ENCODE measurements at regions not wholly inside any gene's neighbourhood (a gene's known extent, or its start where the extent isn't known, plus 50 kb on each side); places are given as distances from the start of the nearest gene placed in this dataset.

- Mint-ChIP-seq H3K4me3 (no peak overlapping the region), H3K36me3 (ENCODE audit: insufficient read depth) (no peaks in the 10 kb centered on the region), H3K9me3 (peaks cover 4 to 8% of the 10 kb centered on the region in 2 donors), H3K27me3 (no peaks in the 10 kb centered on the region), H3K27ac (no peak overlapping the region), H3K4me1 (ENCODE audit: low read depth in 2 of 2) (no peaks in the 10 kb centered on the region)
- DNase-seq (no peak), ATAC-seq (replicated peaks) (no peak)
Measured at GRCh38 chr14:54121466-54122027, 164.9 kb upstream of the BMP4 start.

- ATAC-seq (replicated peaks) (no peak), DNase-seq (no peak)
- Mint-ChIP-seq H3K36me3 (ENCODE audit: insufficient read depth) (no peaks in the 10 kb centered on the region), H3K27me3 (no peaks in the 10 kb centered on the region), H3K9me3 (peaks cover 5 to 8% of the 10 kb centered on the region in 2 donors), H3K4me3 (no peak overlapping the region), H3K4me1 (ENCODE audit: low read depth in 2 of 2) (no peaks in the 10 kb centered on the region), H3K27ac (no peak overlapping the region)
Measured at GRCh38 chr14:54123841-54124240, 167.2 kb upstream of the BMP4 start.

- no peaks in the 10 kb centered on the region for H3K36me3 Mint-ChIP-seq (ENCODE audit: insufficient read depth)
- ATAC-seq (replicated peaks) (no peak), DNase-seq (no peak)
- H3K27ac Mint-ChIP-seq, result no peak overlapping the region
- H3K4me3 Mint-ChIP-seq, result no peak overlapping the region
- H3K27me3 Mint-ChIP-seq, result no peaks in the 10 kb centered on the region
- H3K9me3 Mint-ChIP-seq, result peaks cover 5 to 8% of the 10 kb centered on the region in 2 donors
- no peaks in the 10 kb centered on the region for H3K4me1 Mint-ChIP-seq (ENCODE audit: low read depth in 2 of 2)
Measured at GRCh38 chr14:54125109-54125508, 168.5 kb upstream of the BMP4 start.

GRCh38 chr14:54126947-54127346 lies 170.3 kb upstream of the BMP4 start:
- ATAC-seq (replicated peaks) (no peak), DNase-seq (no peak)
- no peak overlapping the region for H3K27ac Mint-ChIP-seq
- H3K9me3 Mint-ChIP-seq, result peaks cover 5 to 8% of the 10 kb centered on the region in 2 donors
- no peaks in the 10 kb centered on the region for H3K27me3 Mint-ChIP-seq
- no peaks in the 10 kb centered on the region for H3K36me3 Mint-ChIP-seq (ENCODE audit: insufficient read depth)
- H3K4me1 Mint-ChIP-seq (ENCODE audit: low read depth in 2 of 2), result no peaks in the 10 kb centered on the region
- no peak overlapping the region for H3K4me3 Mint-ChIP-seq

- Mint-ChIP-seq H3K4me3 (no peak overlapping the region), H3K27ac (no peak overlapping the region), H3K9me3 (peaks cover 5 to 8% of the 10 kb centered on the region in 2 donors), H3K27me3 (no peaks in the 10 kb centered on the region), H3K36me3 (ENCODE audit: insufficient read depth) (no peaks in the 10 kb centered on the region), H3K4me1 (ENCODE audit: low read depth in 2 of 2) (no peaks in the 10 kb centered on the region)
- no peak for ATAC-seq (replicated peaks)
- no peak for DNase-seq
Measured at GRCh38 chr14:54127526-54127925, 170.9 kb upstream of the BMP4 start.

DNA sequence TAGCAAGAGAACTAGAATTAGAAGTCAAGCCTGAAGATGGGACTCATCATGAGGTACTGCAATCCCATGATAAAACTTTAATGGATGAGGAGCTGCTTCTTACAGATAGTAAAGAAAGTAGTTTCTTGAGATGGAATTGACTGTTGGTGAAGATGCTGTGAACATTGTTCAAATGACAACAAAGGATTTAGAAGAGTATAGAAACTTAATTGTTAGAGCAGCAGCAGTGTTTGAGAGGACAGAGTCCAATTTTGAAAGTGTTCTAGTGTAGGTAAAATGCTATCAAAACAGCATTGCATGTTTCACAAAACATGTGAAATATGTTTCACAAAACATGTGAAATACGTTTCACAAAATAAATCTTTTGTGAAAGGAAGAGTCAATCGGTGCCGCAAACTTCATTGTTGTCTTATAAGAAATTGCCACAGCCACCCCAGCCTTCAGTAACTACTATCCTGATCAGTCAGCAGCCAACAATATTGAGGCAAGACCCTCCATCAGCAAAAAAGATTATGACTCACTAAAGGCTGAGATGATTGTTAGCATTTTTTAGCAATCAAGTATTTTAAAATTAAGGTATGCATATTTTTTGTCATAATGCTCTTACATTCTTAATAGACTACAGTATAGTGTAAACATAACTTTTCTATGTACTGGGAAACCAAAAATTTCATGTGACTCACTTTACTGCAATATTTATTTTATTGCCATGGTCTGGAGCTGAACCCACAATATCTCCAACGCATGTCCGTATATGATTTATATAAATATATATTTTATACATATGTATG lies 173.4 kb upstream of the BMP4 start:
- Mint-ChIP-seq H3K9me3 (peaks cover 0 to 2% of the 10 kb centered on the region in 2 donors), H3K27ac (no peak overlapping the region), H3K36me3 (ENCODE audit: insufficient read depth) (no peaks in the 10 kb centered on the region), H3K27me3 (no peaks in the 10 kb centered on the region), H3K4me1 (ENCODE audit: low read depth in 2 of 2) (no peaks in the 10 kb centered on the region), H3K4me3 (no peak overlapping the region)
- DNase-seq (no peak), ATAC-seq (replicated peaks) (no peak)

DNA sequence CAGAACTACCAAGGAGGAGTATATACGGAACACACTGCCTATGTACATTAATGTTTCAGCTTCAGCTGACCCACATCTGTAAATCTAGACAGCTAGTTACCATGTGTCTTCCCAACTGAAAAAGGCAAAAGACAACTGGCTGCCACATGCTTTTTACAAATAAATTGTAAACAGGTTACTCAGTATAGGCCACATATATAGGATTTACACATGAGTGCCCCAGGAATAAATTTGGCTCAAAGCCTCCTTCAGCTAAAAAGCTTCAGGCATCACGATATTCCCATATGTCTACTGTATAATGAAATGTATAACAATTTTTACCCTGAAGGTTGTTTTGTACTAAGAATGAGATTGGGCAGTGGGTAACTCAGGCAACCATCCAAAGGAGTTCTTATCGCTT lies 175.9 kb upstream of the BMP4 start:
- Mint-ChIP-seq H3K27me3 (no peaks in the 10 kb centered on the region), H3K9me3 (peaks cover 0 to 1% of the 10 kb centered on the region in 2 donors), H3K27ac (no peak overlapping the region), H3K4me1 (ENCODE audit: low read depth in 2 of 2) (no peaks in the 10 kb centered on the region), H3K36me3 (ENCODE audit: insufficient read depth) (no peaks in the 10 kb centered on the region), H3K4me3 (no peak overlapping the region)
- DNase-seq (no peak), ATAC-seq (replicated peaks) (no peak)

DNA sequence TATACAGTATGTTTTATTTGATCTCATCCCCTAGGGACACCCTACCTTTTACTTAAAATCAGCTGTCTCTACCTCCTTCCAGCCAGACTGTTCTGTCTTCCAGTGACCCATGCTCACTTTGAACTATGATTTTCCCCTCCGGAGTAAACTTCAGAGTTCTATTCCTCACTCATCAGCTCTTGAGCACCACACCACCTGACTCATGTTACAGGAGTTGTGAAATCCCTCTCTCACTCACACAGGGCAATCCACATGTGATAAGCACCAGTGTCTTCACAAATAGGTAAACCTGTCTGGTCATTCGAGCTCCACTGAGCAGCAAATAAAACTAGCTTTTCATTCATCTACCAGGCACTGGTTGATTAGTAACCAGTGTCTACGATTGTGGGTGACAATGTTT lies 177.3 kb upstream of the BMP4 start:
- H3K9me3 Mint-ChIP-seq, result peaks cover 0 to 1% of the 10 kb centered on the region in 2 donors

DNA sequence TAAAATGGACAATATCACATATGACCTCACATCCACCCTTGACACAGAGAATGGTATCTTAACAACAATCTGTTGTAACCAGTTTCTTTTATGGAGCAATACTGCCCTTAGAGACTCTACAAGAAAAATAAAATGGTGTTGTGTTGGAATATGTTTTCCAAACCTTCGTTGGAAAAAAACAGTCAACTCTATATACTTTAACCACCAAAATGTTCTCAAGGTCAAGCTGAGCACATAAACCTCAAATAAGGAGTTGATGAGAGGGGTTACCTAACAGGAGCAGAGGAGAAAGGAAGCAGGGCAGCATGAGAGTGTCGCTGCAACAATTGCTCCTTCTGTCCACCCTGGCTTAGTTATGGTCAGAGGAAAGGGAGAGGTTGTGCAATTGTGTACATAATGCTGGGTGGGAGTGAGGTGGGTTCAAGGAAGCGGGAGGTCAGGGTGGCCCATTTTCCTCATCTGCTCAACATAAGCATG lies 179.2 kb upstream of the BMP4 start:
- Mint-ChIP-seq H3K4me1 (ENCODE audit: low read depth in 2 of 2) (no peaks in the 10 kb centered on the region), H3K27me3 (peaks cover 5 to 9% of the 10 kb centered on the region in 2 donors), H3K27ac (no peak overlapping the region), H3K9me3 (peaks cover 0 to 1% of the 10 kb centered on the region in 2 donors), H3K4me3 (no peak overlapping the region), H3K36me3 (ENCODE audit: insufficient read depth) (no peaks in the 10 kb centered on the region)
- DNase-seq, result no peak
- no peak for ATAC-seq (replicated peaks)

More for the DNA sequence above, 177.3 kb upstream of the BMP4 start:
- H3K27me3 Mint-ChIP-seq, result peaks cover 0 to 9% of the 10 kb centered on the region in 2 donors
- no peak for ATAC-seq (replicated peaks)
- H3K4me1 Mint-ChIP-seq (ENCODE audit: low read depth in 2 of 2), result no peaks in the 10 kb centered on the region
- no peak overlapping the region for H3K27ac Mint-ChIP-seq
- no peak overlapping the region for H3K4me3 Mint-ChIP-seq
- no peak for DNase-seq
- no peaks in the 10 kb centered on the region for H3K36me3 Mint-ChIP-seq (ENCODE audit: insufficient read depth)

- H3K27me3 Mint-ChIP-seq, result peaks cover 5 to 9% of the 10 kb centered on the region in 2 donors
- H3K4me3 Mint-ChIP-seq, result no peak overlapping the region
- DNase-seq (no peak), ATAC-seq (replicated peaks) (no peak)
- H3K36me3 Mint-ChIP-seq (ENCODE audit: insufficient read depth), result no peaks in the 10 kb centered on the region
- H3K27ac Mint-ChIP-seq, result no peak overlapping the region
- no peaks in the 10 kb centered on the region for H3K4me1 Mint-ChIP-seq (ENCODE audit: low read depth in 2 of 2)
- peaks cover 0 to 1% of the 10 kb centered on the region in 2 donors for H3K9me3 Mint-ChIP-seq
Measured at GRCh38 chr14:54136894-54137613, 180.4 kb upstream of the BMP4 start.

DNA sequence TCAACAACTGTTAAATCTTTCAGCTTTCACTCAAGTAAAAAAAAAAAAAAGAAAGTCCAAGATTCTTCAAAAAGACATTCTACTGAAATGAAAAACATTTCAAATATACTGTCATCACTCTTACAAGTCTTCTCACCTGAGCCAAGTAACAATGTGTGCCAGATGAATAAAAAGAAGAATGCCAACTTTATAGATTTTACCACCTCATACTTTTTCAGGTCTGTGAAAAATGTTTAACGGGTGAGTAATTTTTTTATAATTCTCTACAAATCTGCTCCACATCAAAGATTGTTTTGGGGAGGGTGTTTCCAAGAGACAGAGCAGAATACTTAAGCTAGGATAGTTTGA lies 181.0 kb upstream of the BMP4 start:
- no peaks in the 10 kb centered on the region for H3K36me3 Mint-ChIP-seq (ENCODE audit: insufficient read depth)
- H3K4me1 Mint-ChIP-seq (ENCODE audit: low read depth in 2 of 2), result no peaks in the 10 kb centered on the region
- no peak overlapping the region for H3K27ac Mint-ChIP-seq
- peaks cover 0 to 1% of the 10 kb centered on the region in 2 donors for H3K9me3 Mint-ChIP-seq
- no peak overlapping the region for H3K4me3 Mint-ChIP-seq
- no peak for DNase-seq
- H3K27me3 Mint-ChIP-seq, result peaks cover 5 to 13% of the 10 kb centered on the region in 2 donors
- no peak for ATAC-seq (replicated peaks)

- H3K36me3 Mint-ChIP-seq (ENCODE audit: insufficient read depth), result no peaks in the 10 kb centered on the region
- peaks cover 5 to 17% of the 10 kb centered on the region in 2 donors for H3K27me3 Mint-ChIP-seq
- no peaks in the 10 kb centered on the region for H3K4me1 Mint-ChIP-seq (ENCODE audit: low read depth in 2 of 2)
- DNase-seq (no peak), ATAC-seq (replicated peaks) (no peak)
- H3K4me3 Mint-ChIP-seq, result no peak overlapping the region
- no peak overlapping the region for H3K27ac Mint-ChIP-seq
- peaks cover 1 to 4% of the 10 kb centered on the region in 2 donors for H3K9me3 Mint-ChIP-seq
Measured at GRCh38 chr14:54138024-54138353, 181.4 kb upstream of the BMP4 start.

GRCh38 chr14:54138354-54139038 lies 181.9 kb upstream of the BMP4 start:
- Mint-ChIP-seq H3K4me1 (ENCODE audit: low read depth in 2 of 2) (no peaks in the 10 kb centered on the region), H3K4me3 (no peak overlapping the region), H3K27me3 (peaks cover 5 to 22% of the 10 kb centered on the region in 2 donors), H3K9me3 (peaks cover 1 to 9% of the 10 kb centered on the region in 2 donors), H3K27ac (no peak overlapping the region), H3K36me3 (ENCODE audit: insufficient read depth) (no peaks in the 10 kb centered on the region)
- DNase-seq, result no peak
- no peak for ATAC-seq (replicated peaks)
